H9 (cell line): ENCODE measurements at regions not wholly inside any gene's neighbourhood (a gene's known extent, or its start where the extent isn't known, plus 50 kb on each side); places are given as distances from the start of the nearest gene placed in this dataset.
"Not testable (repeated sequence)": the region's sequence is repeated elsewhere in the genome, so short reads cannot be mapped to it uniquely, and the experiment has no call there.

Experiments used
- DNase-seq: peaks from one replicate; pipeline ENCODE4 v3.0.0-alpha.2; 2017
- H2AFZ ChIP-seq: one replicate; pipeline ENCODE4 v1.6.1; 2013; ENCODE audit warnings: mild to moderate bottlenecking, low read length, control low read depth, moderate library complexity
- H2AK5ac ChIP-seq: 2 replicates; pipeline ENCODE4 v1.6.1; 2013; ENCODE audit warnings: low read length, control low read depth, mixed read lengths; ENCODE audit not compliant: insufficient read length
- H2BK120ac ChIP-seq: one replicate; pipeline ENCODE4 v1.6.1; 2013; ENCODE audit warnings: low read depth, mild to moderate bottlenecking, low read length, control low read depth, inconsistent platforms; ENCODE audit not compliant: poor library complexity, severe bottlenecking
- H2BK12ac ChIP-seq: 2 replicates; pipeline ENCODE4 v1.6.1; 2013; ENCODE audit warnings: low read length, control low read depth, mixed read lengths, low read depth; ENCODE audit not compliant: insufficient read length
- H2BK15ac ChIP-seq: 2 replicates; pipeline ENCODE4 v1.6.1; 2013; ENCODE audit warnings: low read depth, low read length, control low read depth
- H2BK20ac ChIP-seq: one replicate; pipeline ENCODE4 v1.6.1; 2013; ENCODE audit warnings: low read depth, mild to moderate bottlenecking, low read length, control low read depth, inconsistent platforms; ENCODE audit not compliant: poor library complexity, severe bottlenecking
- H2BK5ac ChIP-seq: 2 replicates; pipeline ENCODE4 v1.6.1; 2013; ENCODE audit warnings: low read length, control low read depth, mixed read lengths; ENCODE audit not compliant: insufficient read length
- H3K14ac ChIP-seq: 2 replicates; pipeline ENCODE4 v1.6.1; 2013; ENCODE audit warnings: low read length, control low read depth; ENCODE audit not compliant: insufficient read depth
- H3K18ac ChIP-seq: 2 replicates; pipeline ENCODE4 v1.6.1; 2013; ENCODE audit warnings: low read depth, mild to moderate bottlenecking, mixed read lengths, low read length, control low read depth; ENCODE audit not compliant: insufficient read length
- H3K23ac ChIP-seq: 2 replicates; pipeline ENCODE4 v1.6.1; 2013; ENCODE audit warnings: low read length, control low read depth, mixed read lengths, low read depth; ENCODE audit not compliant: insufficient read length
- H3K23me2 ChIP-seq: 2 replicates; pipeline ENCODE4 v1.6.1; 2013; ENCODE audit warnings: low read depth, mild to moderate bottlenecking, mixed read lengths, low read length, control low read depth; ENCODE audit not compliant: insufficient read length, poor library complexity, severe bottlenecking
- H3K27ac ChIP-seq: 2 replicates; pipeline ENCODE4 v1.5.1; 2013; ENCODE audit warnings: low read length, control low read depth, mixed read lengths, low read depth; ENCODE audit not compliant: insufficient read length
- H3K27me3 ChIP-seq: 2 replicates; pipeline ENCODE4 v1.6.1; 2013; ENCODE audit warnings: low read length, control low read depth, inconsistent platforms; ENCODE audit not compliant: insufficient read depth
- H3K4ac ChIP-seq: 2 replicates; pipeline ENCODE4 v1.6.1; 2013; ENCODE audit warnings: low read depth, mild to moderate bottlenecking, control low read depth, inconsistent platforms, low read length, moderate library complexity
- H3K4me1 ChIP-seq: 2 replicates; pipeline ENCODE4 v1.6.1; 2013; ENCODE audit warnings: low read length, control low read depth, inconsistent platforms; ENCODE audit not compliant: insufficient read depth
- H3K4me2 ChIP-seq: 2 replicates; pipeline ENCODE4 v1.6.1; 2013; ENCODE audit warnings: low read length, control low read depth, mixed read lengths; ENCODE audit not compliant: insufficient read length, insufficient read depth
- H3K56ac ChIP-seq: 2 replicates; pipeline ENCODE4 v1.6.1; 2013; ENCODE audit warnings: low read depth, mild to moderate bottlenecking, mixed read lengths, low read length, control low read depth; ENCODE audit not compliant: insufficient read length
- H3K79me1 ChIP-seq: 2 replicates; pipeline ENCODE4 v1.6.1; 2013; ENCODE audit warnings: low read depth, mild to moderate bottlenecking, moderate library complexity, low read length, control low read depth, inconsistent platforms; ENCODE audit not compliant: insufficient read depth, poor library complexity, severe bottlenecking
- H3K79me2 ChIP-seq: 2 replicates; pipeline ENCODE4 v1.6.1; 2013; ENCODE audit warnings: low read length, control low read depth, inconsistent platforms; ENCODE audit not compliant: insufficient read depth
- H3K9ac ChIP-seq: 2 replicates; pipeline ENCODE4 v1.6.1; 2013; ENCODE audit warnings: low read length, control low read depth, mixed read lengths; ENCODE audit not compliant: insufficient read length; ENCODE audit errors: extremely low read depth
- H3K9me3 ChIP-seq: one replicate; pipeline ENCODE4 v1.6.1; 2013; ENCODE audit warnings: low read depth, low read length, inconsistent platforms; ENCODE audit not compliant: control insufficient read depth
- H3T11ph ChIP-seq: one replicate; pipeline ENCODE4 v1.6.1; 2013; ENCODE audit warnings: mild to moderate bottlenecking, low read length, control low read depth, inconsistent platforms
- H4K20me1 ChIP-seq: one replicate; pipeline ENCODE4 v1.6.1; 2013; ENCODE audit not compliant: control insufficient read depth, insufficient read length, insufficient read depth
- H4K5ac ChIP-seq: 2 replicates; pipeline ENCODE4 v1.6.1; 2013; ENCODE audit warnings: low read depth, mild to moderate bottlenecking, mixed read lengths, low read length, control low read depth; ENCODE audit not compliant: insufficient read length
- H4K8ac ChIP-seq: replicated peaks from 2 replicates; pipeline ENCODE4 v1.6.1; 2013; ENCODE audit warnings: low read length, control low read depth, mixed read lengths, low read depth; ENCODE audit not compliant: insufficient read length
- H4K91ac ChIP-seq: 2 replicates; pipeline ENCODE4 v1.6.1; 2013; ENCODE audit warnings: low read depth, mild to moderate bottlenecking, moderate library complexity, mixed read lengths, low read length, control low read depth; ENCODE audit not compliant: insufficient read length
- H3K27ac Mint-ChIP-seq, 3 experiments: 2 replicates in 2 of 3; 3 replicates in 1 of 3; pipeline ENCODE4 v1.8.0; 2020 to 2021; ENCODE audit warnings: mixed read lengths in 3 of 3, mild to moderate bottlenecking in 1 of 3, moderate library complexity in 1 of 3
- H3K27me3 Mint-ChIP-seq: 2 replicates; pipeline ENCODE4 v1.8.0; 2021; ENCODE audit warnings: low read depth, mild to moderate bottlenecking, moderate library complexity, mixed read lengths
- H3K36me3 Mint-ChIP-seq, 3 experiments: 2 replicates in 2 of 3; 3 replicates in 1 of 3; pipeline ENCODE4 v1.8.0; 2020 to 2021; ENCODE audit warnings: low read depth in 3 of 3, mixed read lengths in 3 of 3; ENCODE audit not compliant: insufficient read depth in 1 of 3
- H3K4me1 Mint-ChIP-seq, 2 experiments: 2 replicates each; pipeline ENCODE4 v1.8.0; 2020; ENCODE audit warnings: mixed read lengths in 2 of 2
- H3K4me3 Mint-ChIP-seq, 2 experiments: 2 replicates in 1 of 2; 3 replicates in 1 of 2; pipeline ENCODE4 v1.8.0; 2020 to 2021; ENCODE audit warnings: mild to moderate bottlenecking in 2 of 2, mixed read lengths in 2 of 2, moderate library complexity in 1 of 2
- H3K9me3 Mint-ChIP-seq, 2 experiments: 2 replicates in 1 of 2; 3 replicates in 1 of 2; pipeline ENCODE4 v1.8.0; 2020; ENCODE audit warnings: mild to moderate bottlenecking in 2 of 2, mixed read lengths in 2 of 2, moderate library complexity in 1 of 2
- WGBS: extraction: QIAGEN DNeasy Blood & Tissue Kit; methylation state at CpG from one replicate; pipeline ENCODE4 v1.1.7; 2013; ENCODE audit warnings: missing lambda C conversion rate, low lambda C conversion rate, mixed read lengths; ENCODE audit not compliant: insufficient read length; ENCODE audit errors: extremely low coverage; 5-methylcytosine and 5-hydroxymethylcytosine counted together

DNA sequence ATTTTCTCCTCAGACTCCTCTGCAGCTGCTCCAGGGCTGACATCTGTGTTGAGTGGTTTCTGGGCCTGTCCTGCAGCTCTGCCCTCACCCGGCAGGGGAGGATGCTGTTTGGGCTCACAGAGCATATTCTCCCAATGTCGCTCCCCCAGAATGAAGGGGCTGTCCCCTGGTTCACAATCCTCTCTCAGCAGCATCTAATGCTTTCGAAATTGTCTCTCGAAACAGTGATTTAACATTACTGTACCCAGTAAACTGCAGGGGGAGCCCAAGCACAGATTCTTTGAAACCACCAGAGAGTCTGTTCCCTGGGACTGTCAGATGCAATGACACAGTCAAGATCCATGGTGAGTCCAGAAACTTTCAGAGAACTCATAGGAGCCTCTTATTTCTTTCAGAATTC is 1135.2 kb downstream of the TMEM121 start:
- not testable (repeated sequence) for H4K20me1 ChIP-seq, H3K14ac ChIP-seq, DNase-seq, H3K4me1 ChIP-seq, H2BK20ac ChIP-seq, H3K27ac ChIP-seq, H3K4me2 ChIP-seq, H4K5ac ChIP-seq, H3K4me3 Mint-ChIP-seq, H2BK15ac ChIP-seq, H4K91ac ChIP-seq, H2AFZ ChIP-seq, H3K23ac ChIP-seq, H3K18ac ChIP-seq, H2AK5ac ChIP-seq, H3K27ac Mint-ChIP-seq, H3K27me3 ChIP-seq, H3T11ph ChIP-seq, H3K79me1 ChIP-seq, H3K56ac ChIP-seq, H3K9ac ChIP-seq, H3K79me2 ChIP-seq, H2BK120ac ChIP-seq, H2BK12ac ChIP-seq, H2BK5ac ChIP-seq, H3K4me1 Mint-ChIP-seq, H4K8ac ChIP-seq, H3K27me3 Mint-ChIP-seq, H3K23me2 ChIP-seq, H3K4ac ChIP-seq
- no CpG with 5 or more reads among the region's 4 CpGs for WGBS
- H3K9me3 Mint-ChIP-seq, result peaks cover 82 to 89% of the 10 kb centered on the region in 2 experiments
- peaks cover 84% of the 10 kb centered on the region for H3K9me3 ChIP-seq
- peaks cover 19 to 30% (median 23%) of the 10 kb centered on the region in 3 experiments for H3K36me3 Mint-ChIP-seq
